HG03565 (cell line): ENCODE measurements at regions not wholly inside any gene's neighbourhood (a gene's known extent, or its start where the extent isn't known, plus 50 kb on each side); places are given as distances from the start of the nearest gene placed in this dataset.

ENCODE experiments used
- ATAC-seq: cut with Tn5 transposase; IDR thresholded peaks from one replicate; pipeline ENCODE4 v1.9.1; 2021; ENCODE audit warnings: mild to moderate bottlenecking, moderate library complexity; ENCODE audit not compliant: unreplicated experiment

DNA sequence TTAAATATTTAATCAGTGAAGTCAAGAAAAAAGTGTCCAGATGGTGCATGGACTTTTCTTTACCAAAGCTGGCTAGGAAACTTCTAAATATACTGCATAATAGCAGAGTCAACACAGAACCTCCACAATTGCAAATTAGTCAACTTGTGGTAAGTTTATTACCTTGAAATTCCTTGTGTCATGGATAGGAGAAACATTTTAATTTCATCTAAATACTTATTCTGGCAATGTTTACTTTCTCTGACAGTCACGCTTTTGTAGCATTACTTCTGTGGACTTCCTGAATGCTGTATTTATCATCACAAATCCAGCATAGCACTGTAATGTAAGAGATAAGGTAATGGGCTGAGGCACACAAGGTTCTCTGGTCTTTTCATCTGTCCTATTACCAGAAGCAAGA, 2266.1 kb downstream of the PCDH7 start:
- ATAC-seq = no peak

DNA sequence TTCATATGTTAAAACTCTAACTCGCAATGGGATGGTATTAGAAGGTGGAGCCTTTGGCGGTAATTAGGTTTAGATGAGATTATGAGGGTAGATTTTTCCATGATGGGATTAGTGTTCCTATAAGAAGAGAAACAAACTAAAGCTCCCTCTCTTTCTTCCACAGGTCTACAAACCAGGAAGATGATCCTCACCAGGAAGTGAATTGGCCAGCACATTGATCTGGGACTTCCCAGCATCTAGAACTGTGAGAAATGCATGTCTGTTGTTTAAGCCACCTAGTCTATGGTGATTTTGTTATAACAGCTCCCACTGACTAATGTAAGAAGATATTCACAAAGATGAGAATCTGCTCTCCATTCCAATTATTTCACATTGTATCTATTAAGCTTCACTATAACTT, 2266.9 kb downstream of the PCDH7 start:
- no peak for ATAC-seq

DNA sequence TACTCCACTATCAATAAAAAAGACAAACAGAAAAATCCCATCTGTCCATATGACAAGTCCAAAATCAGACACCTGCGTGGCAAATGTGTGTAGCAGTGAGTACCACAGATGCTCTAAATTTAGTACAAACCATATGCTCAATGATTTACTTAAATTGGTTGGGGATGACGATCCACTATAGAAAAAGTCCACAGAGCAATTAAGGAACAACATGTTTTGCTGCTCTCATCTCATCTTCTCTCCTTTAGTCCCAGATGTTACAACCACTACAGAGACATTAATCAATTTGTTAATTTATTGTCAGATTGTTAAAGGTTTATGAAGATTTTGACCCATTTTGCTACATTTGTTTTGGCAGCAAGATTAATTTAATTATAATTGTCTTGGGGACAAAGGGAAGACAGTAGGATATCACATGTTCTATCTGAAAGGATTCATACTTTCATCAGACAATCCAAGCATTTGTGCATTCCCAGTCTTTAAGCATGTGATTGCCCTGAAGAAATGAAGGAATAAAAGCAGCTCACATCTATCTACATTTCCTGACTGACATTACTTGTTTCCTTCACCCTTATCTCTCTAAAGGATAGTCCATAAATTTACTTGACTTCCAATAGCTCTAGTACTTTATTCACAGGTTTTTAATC, 2268.1 kb downstream of the PCDH7 start:
- ATAC-seq = no peak

DNA sequence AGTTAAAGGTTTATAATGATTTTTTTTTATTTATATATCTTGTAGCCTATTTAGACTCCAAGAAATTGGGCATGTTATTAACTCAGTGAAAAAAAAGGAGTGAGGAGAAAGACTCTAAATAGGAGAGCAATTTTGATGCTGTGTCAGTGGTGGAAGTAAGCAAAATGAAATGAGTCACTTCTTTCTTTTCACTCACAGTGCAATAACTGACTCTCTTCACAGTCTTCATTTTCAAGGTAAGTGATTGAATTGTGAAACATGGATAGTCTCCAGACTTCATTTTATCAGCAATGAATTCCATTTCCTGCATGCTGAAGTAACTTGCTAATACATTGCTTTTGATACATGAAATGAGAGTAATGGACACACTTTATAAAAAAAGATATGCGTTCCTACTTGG, 2271.5 kb downstream of the PCDH7 start:
- ATAC-seq = no peak

DNA sequence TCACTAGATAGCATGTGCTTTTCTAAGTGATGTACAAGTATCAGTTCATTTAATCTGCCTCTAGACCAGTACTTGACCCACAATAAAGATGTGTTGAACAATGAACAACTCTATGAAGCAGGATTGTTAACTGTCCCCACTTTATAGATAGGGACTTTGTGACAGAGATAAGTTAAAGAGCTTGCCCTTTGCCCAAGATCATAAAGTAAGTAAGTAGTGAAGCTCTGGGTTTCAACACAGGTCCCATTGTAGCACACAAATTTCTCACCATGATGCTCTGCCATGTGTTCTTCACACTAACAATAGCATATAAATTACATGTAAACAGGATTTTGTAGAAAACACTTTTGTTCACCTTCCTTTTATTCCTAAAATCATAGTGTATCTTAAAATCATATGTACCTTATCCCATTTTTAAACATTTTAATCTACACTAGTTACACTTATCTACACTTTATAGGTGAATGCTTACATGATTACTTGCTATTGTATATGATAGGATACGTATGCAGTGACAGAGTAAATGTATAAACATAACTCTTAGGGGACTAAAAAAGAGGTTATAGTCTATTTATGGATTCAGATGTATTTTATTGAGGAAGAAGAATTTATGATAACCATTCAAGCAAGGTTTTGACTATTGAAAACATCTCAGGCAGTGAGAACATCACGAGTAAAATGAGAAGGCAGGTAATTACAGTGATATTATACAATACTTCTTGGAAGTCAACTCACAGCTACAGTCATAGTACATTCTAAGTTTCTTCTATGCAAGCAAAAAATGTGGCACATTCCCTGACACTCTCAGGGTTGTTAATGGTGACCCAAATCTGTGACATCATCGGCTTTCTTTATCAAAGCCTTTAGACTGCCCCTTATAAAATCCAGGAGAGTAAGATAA, 2275.1 kb downstream of the PCDH7 start:
- no peak for ATAC-seq

DNA sequence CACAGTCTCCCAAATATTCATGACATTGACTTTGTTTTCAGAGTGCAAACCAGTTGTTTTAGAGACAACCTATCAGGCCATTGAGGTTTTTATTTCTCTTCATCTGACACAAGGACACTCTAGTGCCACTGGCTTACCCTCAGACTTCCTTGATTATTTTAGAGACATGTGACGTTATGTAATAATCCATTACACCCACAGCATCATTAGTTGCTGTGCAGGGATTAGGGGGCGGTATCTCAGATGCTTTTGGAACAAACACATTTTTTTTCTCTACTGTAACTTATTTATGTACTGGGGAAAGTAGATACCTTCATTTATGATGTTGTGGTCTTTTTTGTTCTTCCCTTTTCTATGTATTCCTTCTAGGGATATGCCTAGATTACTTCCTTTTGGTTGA, 2293.1 kb downstream of the PCDH7 start:
- ATAC-seq = no peak

DNA sequence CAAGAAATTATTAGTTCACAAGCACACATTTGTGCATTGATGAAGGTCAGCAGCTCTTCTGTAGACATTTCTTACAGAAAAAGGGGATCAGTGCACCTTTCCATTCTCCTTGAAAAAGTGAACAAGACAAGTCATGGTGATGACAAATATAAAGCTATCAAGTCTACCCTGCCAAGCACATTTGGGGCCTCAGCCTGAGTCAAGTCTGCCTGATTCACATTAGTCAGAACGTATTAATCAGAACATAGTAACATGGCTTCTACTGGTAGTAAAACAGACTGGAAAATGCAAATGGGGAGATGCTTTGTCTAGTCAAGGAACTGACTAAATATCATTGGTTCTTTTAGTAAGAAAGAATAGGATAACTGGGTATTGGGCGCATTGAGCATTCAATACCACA, 2305.1 kb downstream of the PCDH7 start:
- no peak for ATAC-seq

DNA sequence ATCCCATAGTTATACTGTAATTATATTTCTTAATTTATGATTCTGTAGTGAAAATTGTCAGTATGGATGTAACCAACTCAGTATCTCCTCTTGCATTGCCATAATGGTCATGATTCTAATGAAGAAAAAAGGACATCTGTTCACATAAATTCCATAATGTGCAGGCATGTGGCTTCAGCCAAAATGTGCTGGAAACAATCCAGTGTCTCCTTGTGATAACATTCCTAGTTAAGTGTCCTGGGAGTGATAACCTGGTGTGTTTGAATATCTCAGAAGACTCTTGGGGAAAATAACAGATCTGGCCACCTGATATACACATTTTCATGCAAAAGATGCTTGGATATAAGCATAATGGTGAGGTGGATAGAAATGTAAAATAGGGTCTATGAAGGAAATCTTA, 2309.8 kb downstream of the PCDH7 start:
- no peak for ATAC-seq

DNA sequence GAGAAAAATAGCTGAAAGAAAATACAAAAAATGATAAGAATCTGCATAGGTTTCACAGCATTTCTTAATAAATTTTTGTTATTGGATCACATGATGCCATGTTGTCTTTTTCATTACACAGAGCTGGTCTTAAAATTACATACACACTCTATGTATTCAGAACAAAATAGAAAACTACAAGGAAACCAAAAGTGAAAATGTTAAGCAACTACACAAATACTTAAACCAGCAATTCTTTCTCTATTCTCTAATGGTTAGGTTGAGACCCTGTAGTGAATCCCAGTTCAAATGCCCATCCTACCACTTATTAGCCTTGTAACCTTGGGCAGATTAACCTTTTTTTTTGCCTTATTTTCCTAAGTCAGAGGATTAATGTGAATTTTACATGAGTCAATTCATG, 2311.2 kb downstream of the PCDH7 start:
- no peak for ATAC-seq

DNA sequence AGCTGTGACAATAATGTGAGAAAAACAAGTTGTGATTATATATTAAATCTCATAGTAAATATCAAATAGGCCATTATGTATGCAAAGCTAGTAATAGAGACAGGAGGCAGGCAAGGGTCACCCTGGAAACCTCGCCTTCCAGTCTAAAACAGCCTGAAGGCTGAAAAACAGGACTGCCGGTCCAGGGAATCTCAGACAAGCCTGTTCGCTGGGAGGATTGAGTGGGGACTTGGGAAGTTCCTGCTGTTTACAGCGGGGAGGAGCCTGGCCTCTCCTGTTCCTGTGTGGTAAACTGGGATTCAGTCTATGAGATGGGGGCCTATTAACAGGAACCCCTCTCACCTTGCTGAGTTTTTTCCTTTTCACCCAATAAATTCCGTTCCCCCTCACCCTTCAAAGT, 2317.3 kb downstream of the PCDH7 start:
- ATAC-seq = no peak

DNA sequence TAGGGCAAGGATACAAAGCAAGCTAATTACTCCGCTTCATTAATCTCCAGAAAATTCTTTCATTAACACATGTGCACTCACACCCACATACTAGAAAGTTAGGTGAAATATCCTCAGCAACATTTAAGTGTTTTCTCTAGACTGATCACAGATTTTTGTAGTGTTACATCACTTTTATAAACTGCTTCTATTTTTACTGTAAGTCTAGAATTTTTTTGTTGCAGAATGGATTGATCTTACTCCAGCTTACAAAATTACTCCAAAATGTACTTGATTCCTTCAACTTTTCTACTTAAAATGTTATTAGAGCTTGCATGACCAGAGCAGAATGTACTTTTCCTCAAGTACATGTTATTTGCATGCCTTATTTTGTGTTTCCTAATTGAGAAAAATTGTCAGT, 2325.2 kb downstream of the PCDH7 start:
- no peak for ATAC-seq

DNA sequence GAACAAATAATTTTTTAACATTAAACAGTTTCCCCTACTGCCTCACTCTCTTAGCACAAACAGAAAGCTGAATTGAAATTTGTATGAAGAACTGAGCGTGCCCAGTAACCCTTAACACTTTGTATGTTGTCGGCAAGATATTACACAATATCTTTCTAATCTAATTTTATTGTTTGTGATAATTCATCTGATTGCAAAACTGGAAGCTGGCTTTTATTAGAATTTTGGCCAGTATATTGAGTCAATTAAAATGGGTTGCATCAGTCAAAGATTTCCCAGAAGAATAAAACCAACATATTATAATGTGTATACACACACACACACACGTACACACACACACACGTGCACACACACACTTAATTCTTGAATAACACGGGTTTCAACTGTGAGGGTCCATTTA, 2332.1 kb downstream of the PCDH7 start:
- ATAC-seq = no peak

DNA sequence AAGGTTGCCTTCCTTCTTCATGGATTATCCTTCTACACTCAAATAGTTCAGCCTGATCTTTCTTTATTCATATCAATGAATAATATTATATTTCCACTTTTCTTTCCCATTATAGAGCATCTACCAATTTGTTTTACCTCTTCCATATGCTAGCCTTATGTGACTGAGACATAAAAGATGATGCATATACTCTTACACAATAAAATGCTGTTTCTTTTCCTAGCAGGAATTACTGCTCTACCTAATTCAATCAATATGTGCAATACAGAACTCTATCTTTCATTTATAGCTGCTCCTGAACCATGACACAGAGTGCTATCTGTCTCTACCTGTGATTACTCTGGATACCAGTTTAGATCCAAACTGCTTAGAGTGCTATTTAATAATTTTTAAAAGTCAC, 2334.0 kb downstream of the PCDH7 start:
- no peak for ATAC-seq

DNA sequence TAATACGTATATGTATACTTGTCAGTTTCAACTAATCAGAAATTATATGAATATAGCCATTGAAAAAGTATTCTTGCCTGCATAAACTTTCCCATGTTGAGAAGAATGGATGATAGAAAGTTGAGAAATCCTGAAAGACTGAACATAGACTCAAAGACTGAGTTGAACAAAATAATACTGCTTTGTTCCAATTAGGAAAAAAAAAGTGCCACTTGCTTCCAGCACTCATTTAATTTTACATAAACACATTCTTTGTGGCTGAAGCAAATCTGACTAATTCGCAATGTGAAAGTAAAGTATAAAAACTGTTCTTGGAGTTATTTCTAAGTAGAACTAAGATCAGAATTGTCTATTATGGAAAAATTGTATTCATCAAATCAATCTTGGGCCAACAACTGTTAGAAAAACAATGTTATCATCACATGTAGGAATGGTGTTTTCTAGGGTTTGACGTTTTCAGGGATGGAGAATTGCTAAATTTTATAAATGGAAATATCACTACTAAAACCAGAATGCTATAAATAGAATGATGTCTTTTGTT, 2334.6 kb downstream of the PCDH7 start:
- no peak for ATAC-seq

DNA sequence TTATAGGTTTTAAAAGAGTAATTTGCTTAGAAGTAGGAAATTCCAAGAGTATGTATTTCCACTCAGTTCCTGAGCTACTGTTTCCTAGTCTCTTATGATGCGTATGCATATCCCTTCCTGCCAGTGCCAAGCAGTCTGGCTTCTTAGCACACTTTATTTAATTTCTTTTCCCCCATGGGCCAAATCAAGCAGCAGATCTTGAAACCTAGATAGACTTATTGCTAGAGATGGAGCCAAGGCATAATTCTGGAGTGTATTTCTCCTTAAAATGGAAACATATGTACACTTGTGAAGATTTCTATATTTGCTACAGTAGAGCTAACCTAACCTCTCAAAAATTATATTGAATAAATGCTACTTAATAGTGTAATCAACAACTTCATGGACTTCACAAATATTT, 2337.6 kb downstream of the PCDH7 start:
- no peak for ATAC-seq

DNA sequence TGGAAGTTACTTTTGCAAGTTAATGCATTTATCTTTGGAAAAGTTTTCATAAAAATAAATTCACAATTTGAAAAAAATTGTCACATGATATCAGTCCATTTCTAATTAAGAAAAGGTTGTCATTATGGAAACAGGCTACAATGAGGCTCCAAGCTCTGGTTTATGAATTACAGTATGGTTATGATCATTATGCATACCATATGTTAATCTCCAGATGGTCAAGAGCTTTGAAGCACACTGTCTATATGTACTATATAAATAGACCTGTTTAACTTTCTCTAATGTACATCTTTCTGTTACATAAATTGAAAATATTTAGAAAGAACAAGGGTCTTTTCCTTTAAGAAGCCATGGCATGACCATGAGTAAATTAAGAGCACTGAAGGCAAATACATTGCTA, 2338.8 kb downstream of the PCDH7 start:
- ATAC-seq = no peak

DNA sequence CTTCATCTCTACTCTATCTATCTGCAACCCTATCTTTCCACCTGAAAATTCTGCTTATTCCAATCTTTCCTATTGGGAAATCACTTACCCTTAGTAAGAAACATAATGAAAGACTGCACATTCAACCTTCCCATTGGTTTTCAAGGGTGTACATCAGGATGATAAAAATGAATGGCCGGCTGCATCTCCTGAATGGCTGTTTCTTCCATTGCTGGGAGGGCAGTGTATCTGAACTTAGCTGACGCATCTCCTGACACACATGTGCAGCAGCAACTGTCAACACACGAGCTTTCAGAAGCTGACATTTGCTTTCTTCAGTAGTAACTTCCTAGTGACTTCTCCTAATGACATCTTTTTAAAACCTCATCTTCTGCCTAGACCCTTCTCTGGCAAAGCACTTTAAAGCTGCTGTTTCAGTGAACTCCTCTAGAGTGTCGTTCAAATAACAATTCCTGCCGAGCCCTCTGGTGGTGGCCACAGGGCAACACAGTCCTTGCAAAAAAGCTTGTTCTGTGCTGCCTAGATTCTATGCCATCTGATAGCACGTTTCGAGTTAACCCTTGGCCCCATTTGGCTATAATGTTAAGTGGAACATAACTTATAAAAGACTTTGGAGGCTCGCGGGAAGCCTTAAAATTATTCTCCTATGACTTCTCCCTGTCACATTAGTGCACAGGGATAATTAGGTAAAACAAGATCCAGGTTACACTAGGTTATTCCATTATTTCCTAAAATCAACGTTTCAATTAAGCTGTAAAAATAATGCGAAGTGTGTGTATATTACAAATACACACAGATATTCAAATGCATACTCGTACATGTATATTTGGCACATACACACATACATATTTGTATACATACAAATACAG, 2340.7 kb downstream of the PCDH7 start:
- peak; percentile 87 for ATAC-seq

DNA sequence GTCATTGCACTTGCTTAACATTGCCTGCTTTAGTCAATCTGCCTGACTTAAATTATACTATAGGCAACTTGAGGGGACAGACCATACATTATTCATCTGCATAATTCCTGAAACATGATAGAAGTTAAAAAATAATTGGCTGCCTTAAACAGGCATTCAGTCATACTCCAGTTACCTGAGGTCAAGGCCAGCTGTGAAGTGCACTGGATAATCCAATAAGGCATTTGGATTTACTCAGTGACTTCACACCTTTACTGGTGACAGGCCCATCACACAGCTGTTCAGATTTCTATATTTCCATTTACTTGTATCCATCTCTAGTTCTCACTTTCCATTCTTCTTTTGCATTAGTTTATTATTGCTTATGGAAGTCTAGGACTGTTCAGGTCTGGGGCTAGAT, 2341.6 kb downstream of the PCDH7 start:
- ATAC-seq = no peak

DNA sequence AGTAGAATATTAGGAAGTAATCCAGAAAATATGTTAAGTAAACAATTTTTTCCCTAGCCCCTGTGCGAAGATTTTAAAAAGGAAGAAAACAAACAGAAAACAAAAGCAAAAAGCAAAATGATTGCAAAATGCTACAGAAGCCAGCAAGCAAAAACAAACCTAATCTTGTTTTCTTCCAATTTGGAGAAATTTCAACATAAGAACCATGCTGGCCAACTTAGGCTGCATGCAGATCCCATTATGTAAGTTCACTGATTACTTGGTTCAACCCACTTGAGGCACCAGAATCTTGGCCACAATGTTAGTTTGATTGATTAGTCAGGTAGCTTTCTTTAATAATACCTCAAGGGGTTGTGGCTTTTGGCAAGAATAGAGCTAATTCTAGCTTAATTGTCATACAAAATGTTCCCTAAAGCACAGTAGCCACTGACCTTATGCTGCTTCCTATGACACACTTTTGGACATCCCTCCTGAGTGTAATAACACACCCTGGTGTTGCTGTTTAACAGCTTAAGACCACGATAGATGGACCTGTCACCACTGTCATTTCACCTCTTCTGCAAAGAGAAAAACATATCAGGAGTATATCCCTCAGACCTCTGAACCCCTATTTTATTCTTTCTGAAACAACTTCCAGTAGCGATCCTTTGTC, 2342.1 kb downstream of the PCDH7 start:
- no peak for ATAC-seq

DNA sequence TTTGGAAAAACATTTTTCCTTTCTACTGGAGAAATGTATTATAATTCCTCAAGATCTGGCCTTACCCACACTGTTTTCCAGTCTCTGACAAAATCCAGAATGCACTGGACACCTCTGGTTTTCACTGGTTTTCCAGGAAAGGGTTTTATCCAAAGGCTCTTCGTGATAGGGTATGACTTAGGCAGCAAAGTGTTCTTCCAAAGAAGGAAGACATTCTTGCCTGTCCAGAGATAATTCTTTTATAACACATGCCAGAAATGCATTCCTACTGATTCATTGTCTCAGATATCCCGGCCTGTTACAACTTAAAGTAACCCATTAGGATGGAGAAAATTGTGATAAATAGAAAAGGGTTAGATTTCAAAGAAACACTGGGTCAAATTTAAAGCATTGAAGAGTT, 2343.1 kb downstream of the PCDH7 start:
- ATAC-seq = no peak

DNA sequence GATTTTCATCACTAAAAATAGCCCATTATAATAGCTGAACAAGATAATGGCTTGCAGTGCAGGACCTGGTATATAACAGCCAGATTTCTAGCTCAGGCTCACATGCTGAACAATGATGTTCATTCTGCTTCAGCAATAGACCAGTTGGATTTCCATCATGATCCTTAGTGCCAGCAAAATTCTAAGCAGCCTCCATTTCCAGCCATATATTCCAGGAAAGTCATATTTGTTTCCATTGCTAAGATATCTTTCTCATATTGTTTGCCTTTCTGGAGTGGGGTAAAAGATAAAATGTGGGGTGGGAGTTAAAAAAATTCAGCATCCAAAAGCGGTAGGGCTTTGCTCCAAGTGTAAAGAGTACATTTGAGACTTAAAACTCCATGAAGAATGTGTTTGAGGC, 2344.1 kb downstream of the PCDH7 start:
- ATAC-seq = no peak
